ENCODE measurements at regions not wholly inside any gene's neighbourhood (a gene's known extent, or its start where the extent isn't known, plus 50 kb on each side); places are given as distances from the start of the nearest gene placed in this dataset.

- no peak for TF ChIP-seq CBFB (CRISPR knock-in tag; IDR thresholded peaks at IDR 0.05; ENCODE audit: low read depth)
- TF ChIP-seq, protein P1, sequence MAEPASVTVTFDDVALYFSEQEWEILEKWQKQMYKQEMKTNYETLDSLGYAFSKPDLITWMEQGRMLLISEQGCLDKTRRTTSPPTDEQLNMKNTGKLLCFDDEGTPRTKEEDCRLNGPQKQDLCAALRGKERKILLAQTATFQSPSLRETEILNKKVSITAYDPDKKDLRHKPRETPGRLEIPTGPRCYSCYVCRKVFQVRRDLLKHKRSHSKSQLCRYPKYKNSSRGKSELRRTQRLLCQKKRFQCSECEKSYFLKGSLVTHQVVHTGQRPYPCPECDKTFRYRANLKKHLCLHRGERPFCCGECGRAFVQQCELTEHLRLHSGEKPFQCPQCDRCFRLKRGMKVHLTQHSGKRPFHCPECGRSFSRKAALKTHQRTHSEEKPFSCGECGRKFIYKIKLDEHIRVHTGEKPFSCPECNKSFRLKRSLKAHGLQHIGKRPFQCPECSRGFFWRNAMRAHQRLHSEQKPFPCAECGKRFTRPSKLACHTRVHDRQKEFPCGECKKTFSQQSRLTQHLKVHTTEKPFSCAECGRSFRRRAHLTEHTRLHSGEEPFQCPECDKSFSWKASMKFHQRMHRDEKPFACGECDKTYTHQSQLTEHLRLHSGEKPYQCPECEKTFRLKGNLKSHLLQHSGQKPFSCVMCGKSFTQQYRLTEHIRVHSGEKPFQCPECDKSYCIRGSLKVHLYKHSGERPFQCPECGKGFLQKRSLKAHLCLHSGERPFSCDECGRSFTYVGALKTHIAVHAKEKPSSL (CRISPR knock-in tag; conservative IDR thresholded peaks at IDR 0.05) = no peak
- TF ChIP-seq JAZF1 (CRISPR knock-in tag; IDR thresholded peaks at IDR 0.05) = no peak
- TF ChIP-seq, protein P2, sequence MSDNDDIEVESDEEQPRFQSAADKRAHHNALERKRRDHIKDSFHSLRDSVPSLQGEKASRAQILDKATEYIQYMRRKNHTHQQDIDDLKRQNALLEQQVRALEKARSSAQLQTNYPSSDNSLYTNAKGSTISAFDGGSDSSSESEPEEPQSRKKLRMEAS (CRISPR knock-in tag; IDR thresholded peaks at IDR 0.05) = no peak
- TF ChIP-seq, protein P3, sequence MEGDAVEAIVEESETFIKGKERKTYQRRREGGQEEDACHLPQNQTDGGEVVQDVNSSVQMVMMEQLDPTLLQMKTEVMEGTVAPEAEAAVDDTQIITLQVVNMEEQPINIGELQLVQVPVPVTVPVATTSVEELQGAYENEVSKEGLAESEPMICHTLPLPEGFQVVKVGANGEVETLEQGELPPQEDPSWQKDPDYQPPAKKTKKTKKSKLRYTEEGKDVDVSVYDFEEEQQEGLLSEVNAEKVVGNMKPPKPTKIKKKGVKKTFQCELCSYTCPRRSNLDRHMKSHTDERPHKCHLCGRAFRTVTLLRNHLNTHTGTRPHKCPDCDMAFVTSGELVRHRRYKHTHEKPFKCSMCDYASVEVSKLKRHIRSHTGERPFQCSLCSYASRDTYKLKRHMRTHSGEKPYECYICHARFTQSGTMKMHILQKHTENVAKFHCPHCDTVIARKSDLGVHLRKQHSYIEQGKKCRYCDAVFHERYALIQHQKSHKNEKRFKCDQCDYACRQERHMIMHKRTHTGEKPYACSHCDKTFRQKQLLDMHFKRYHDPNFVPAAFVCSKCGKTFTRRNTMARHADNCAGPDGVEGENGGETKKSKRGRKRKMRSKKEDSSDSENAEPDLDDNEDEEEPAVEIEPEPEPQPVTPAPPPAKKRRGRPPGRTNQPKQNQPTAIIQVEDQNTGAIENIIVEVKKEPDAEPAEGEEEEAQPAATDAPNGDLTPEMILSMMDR (IDR thresholded peaks at IDR 0.05) = no peak
- no peak for TF ChIP-seq ZNF317 (CRISPR knock-in tag; IDR thresholded peaks at IDR 0.05; ENCODE audit: borderline replicate concordance, low read depth)
- TF ChIP-seq CREB1 (CRISPR knock-in tag; IDR thresholded peaks at IDR 0.05) = no peak
Observed at GRCh38 chr1:186757851-186758250, 70.9 kb upstream of the PLA2G4A start.
